PC-3 (cell line): ENCODE measurements at regions not wholly inside any gene's neighbourhood (a gene's known extent, or its start where the extent isn't known, plus 50 kb on each side); places are given as distances from the start of the nearest gene placed in this dataset.

ENCODE experiments used
- ATAC-seq: fragments of 200-7000 bp; cut with Tn5 transposase; 2 replicates; pipeline ENCODE4 v1.9.1; 2020; ENCODE audit warnings: mild to moderate bottlenecking, moderate library complexity
- BruUV-seq: library from RNA; stranded (reverse); fragments of 400-500 nt; replicated peaks from 2 replicates; lab custom pipeline; 2021; lab: Mats Ljungman, UMichigan
- CTCF ChIA-PET: fragments of 300-600 bp; sonication (Branson Sonifier 250); formaldehyde crosslinking; loops from one replicate; lab custom pipeline; 2022; ENCODE audit warnings: antibody characterized with exemption; lab: Charles Lee
- POLR2A ChIA-PET: fragments of 300-600 bp; sonication (Branson Sonifier 250); formaldehyde crosslinking; loops from one replicate; lab custom pipeline; 2022; ENCODE audit warnings: antibody characterized with exemption; ENCODE audit not compliant: unreplicated experiment; lab: Charles Lee
- DNase-seq: peaks from one replicate; pipeline ENCODE4 v3.0.0-alpha.2; 2015
- H2AFZ ChIP-seq: fragments of 300-600 bp; sonication (generic); 2 replicates; pipeline ENCODE4 v1.6.0; 2016; ENCODE audit warnings: antibody characterized with exemption, low read length
- H3F3A ChIP-seq: fragments of 300-600 bp; sonication (generic); one replicate; pipeline ENCODE4 v1.6.0; 2017; ENCODE audit warnings: antibody characterized with exemption, low read length, control low read depth, mild to moderate bottlenecking; ENCODE audit not compliant: unreplicated experiment
- H3K27ac ChIP-seq: fragments of 300-600 bp; sonication (generic); 2 replicates; pipeline ENCODE4 v1.5.1; 2016; ENCODE audit warnings: mild to moderate bottlenecking, low read length
- H3K27me3 ChIP-seq: fragments of 300-600 bp; sonication (generic); 2 replicates; pipeline ENCODE4 v1.6.1; 2016; ENCODE audit warnings: low read length, mixed read lengths
- H3K36me3 ChIP-seq: fragments of 300-600 bp; sonication (generic); 2 replicates; pipeline ENCODE4 v1.6.1; 2016; ENCODE audit warnings: low read depth, mixed run types, low read length, mixed read lengths
- H3K4me1 ChIP-seq: fragments of 300-600 bp; sonication (generic); 2 replicates; pipeline ENCODE4 v1.5.1; 2016; ENCODE audit warnings: low read length; ENCODE audit not compliant: insufficient read depth
- H3K4me2 ChIP-seq: fragments of 300-600 bp; sonication (generic); 2 replicates; pipeline ENCODE4 v1.6.0; 2016; ENCODE audit warnings: low read length
- H3K4me3 ChIP-seq: fragments of 300-600 bp; sonication (generic); 2 replicates; pipeline ENCODE4 v1.5.1; 2016; ENCODE audit warnings: mild to moderate bottlenecking, low read length, mixed read lengths
- H3K79me2 ChIP-seq: fragments of 300-600 bp; sonication (generic); 2 replicates; pipeline ENCODE4 v1.6.1; 2017; ENCODE audit warnings: low read length, mixed read lengths
- H3K9ac ChIP-seq: fragments of 300-600 bp; sonication (generic); 2 replicates; pipeline ENCODE4 v1.6.0; 2016; ENCODE audit warnings: mild to moderate bottlenecking, low read length
- H3K9me2 ChIP-seq: fragments of 300-600 bp; sonication (generic); replicated peaks from 2 replicates; pipeline ENCODE4 v1.6.1; 2016; ENCODE audit warnings: mixed run types, low read length, mixed read lengths
- H3K9me3 ChIP-seq: fragments of 300-600 bp; sonication (generic); 2 replicates; pipeline ENCODE4 v1.6.1; 2016; ENCODE audit warnings: low read length, mixed read lengths
- H4K20me1 ChIP-seq: fragments of 300-600 bp; sonication (generic); 2 replicates; pipeline ENCODE4 v1.6.1; 2016; ENCODE audit warnings: low read length, mixed read lengths
- EZH2 ChIP-seq: fragments of 300-600 bp; sonication (generic); IDR thresholded peaks from one replicate; pipeline ENCODE4 v1.6.1; 2017; ENCODE audit warnings: antibody characterized with exemption, mild to moderate bottlenecking, low read length; ENCODE audit not compliant: unreplicated experiment
- EZH2phosphoT487 ChIP-seq: fragments of 300-600 bp; sonication (generic); IDR thresholded peaks from 2 replicates; pipeline ENCODE4 v1.6.1; 2018; ENCODE audit warnings: mild to moderate bottlenecking, antibody characterized with exemption, low read length, borderline replicate concordance
- intact Hi-C: fragments of 100-400 bp; cut with micrococcal nuclease; formaldehyde crosslinking; loops from 2 replicates; pipeline ENCODE4 v1.9.0; 2023
- TF ChIP-seq, protein P1 (sequence below): fragments of 300-600 bp; sonication (generic); conservative IDR thresholded peaks from 2 replicates; pipeline ENCODE4 v1.5.1; 2017; ENCODE audit warnings: antibody characterized with exemption, low read depth, mild to moderate bottlenecking, low read length

DNA sequence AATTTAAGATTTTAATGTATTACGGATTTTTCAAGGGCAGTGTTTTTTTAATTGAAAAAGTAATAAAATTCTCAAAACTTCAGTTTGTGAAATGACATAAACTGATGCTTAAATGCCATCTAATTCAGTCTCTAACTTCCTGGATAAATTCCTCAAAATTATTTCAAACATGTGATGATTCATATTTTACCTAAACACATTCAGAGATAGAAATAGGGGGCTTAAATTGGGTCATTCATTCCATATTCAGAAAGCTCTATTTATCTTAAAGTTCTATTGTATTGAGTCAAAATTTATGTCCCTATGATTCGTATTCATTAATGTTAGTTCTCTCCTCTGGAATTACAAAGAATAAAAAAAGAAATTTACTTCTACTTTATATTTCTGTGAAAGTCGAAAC lies 713.6 kb upstream of the CHRM3 start:
- H3K9me3 ChIP-seq = no peaks in the 10 kb centered on the region
- H3K4me1 ChIP-seq = peaks cover 4% of the 10 kb centered on the region; the same call in 1 of the 2 replicates
- no peak overlapping the region for H3K4me3 ChIP-seq
- ChIA-PET POLR2A (no interaction called here), CTCF (no interaction called here)
- ATAC-seq (no peak), DNase-seq (no peak)
- H3K4me2 ChIP-seq = no peak overlapping the region
- no peaks in the 10 kb centered on the region for H3F3A ChIP-seq
- no peak overlapping the region for H3K27ac ChIP-seq
- no peaks in the 10 kb centered on the region for H3K79me2 ChIP-seq
- intact Hi-C loops = no loop called here
- TF ChIP-seq, protein P1, sequence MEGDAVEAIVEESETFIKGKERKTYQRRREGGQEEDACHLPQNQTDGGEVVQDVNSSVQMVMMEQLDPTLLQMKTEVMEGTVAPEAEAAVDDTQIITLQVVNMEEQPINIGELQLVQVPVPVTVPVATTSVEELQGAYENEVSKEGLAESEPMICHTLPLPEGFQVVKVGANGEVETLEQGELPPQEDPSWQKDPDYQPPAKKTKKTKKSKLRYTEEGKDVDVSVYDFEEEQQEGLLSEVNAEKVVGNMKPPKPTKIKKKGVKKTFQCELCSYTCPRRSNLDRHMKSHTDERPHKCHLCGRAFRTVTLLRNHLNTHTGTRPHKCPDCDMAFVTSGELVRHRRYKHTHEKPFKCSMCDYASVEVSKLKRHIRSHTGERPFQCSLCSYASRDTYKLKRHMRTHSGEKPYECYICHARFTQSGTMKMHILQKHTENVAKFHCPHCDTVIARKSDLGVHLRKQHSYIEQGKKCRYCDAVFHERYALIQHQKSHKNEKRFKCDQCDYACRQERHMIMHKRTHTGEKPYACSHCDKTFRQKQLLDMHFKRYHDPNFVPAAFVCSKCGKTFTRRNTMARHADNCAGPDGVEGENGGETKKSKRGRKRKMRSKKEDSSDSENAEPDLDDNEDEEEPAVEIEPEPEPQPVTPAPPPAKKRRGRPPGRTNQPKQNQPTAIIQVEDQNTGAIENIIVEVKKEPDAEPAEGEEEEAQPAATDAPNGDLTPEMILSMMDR = no peak
- no peak for TF ChIP-seq EZH2
- H4K20me1 ChIP-seq = no peaks in the 10 kb centered on the region
- H3K9ac ChIP-seq = no peak overlapping the region
- H3K9me2 ChIP-seq = no peaks in the 10 kb centered on the region
- no peak overlapping the region for H2AFZ ChIP-seq
- H3K27me3 ChIP-seq = no peaks in the 10 kb centered on the region
- BruUV-seq = no TSS peak
- no peaks in the 10 kb centered on the region for H3K36me3 ChIP-seq

DNA sequence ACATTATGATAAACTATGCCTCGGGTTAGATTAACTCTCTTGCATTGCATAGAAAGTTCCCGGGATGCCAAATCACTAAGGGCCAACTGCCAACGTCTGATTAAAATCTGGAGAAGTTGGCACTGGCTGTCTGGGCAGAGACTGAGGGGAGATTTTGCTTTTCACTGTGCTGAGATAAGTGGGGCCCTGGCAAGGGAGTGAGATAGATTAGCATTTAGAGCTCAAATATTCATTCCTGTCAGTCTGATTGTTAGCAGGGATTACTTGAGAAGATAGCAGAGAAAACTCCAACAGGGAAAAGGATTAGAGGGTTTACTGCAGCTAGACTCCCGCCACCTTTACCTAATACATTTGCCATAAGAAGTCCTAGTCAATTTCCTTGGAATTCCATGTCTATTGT lies 714.1 kb upstream of the CHRM3 start:
- ATAC-seq (no peak), DNase-seq (no peak)
- intact Hi-C loops = no loop called here
- POLR2A ChIA-PET = no interaction called here
- no peak overlapping the region for H3K4me3 ChIP-seq
- no peaks in the 10 kb centered on the region for H4K20me1 ChIP-seq
- H3K36me3 ChIP-seq = no peaks in the 10 kb centered on the region
- TF ChIP-seq, protein P1 = no peak
- no peak for TF ChIP-seq EZH2phosphoT487
- TF ChIP-seq EZH2 = no peak
- H2AFZ ChIP-seq = no peak overlapping the region
- H3K4me1 ChIP-seq = peaks cover 2% of the 10 kb centered on the region; the same call in 1 of the 2 replicates
- H3K4me2 ChIP-seq = no peak overlapping the region
- no peaks in the 10 kb centered on the region for H3K9me2 ChIP-seq
- CTCF ChIA-PET = no interaction called here
- H3K27me3 ChIP-seq = no peaks in the 10 kb centered on the region
- H3K27ac ChIP-seq = no peak overlapping the region
- no peaks in the 10 kb centered on the region for H3K9me3 ChIP-seq
- no peaks in the 10 kb centered on the region for H3F3A ChIP-seq
- H3K9ac ChIP-seq = no peak overlapping the region
- H3K79me2 ChIP-seq = no peaks in the 10 kb centered on the region
- no TSS peak for BruUV-seq

DNA sequence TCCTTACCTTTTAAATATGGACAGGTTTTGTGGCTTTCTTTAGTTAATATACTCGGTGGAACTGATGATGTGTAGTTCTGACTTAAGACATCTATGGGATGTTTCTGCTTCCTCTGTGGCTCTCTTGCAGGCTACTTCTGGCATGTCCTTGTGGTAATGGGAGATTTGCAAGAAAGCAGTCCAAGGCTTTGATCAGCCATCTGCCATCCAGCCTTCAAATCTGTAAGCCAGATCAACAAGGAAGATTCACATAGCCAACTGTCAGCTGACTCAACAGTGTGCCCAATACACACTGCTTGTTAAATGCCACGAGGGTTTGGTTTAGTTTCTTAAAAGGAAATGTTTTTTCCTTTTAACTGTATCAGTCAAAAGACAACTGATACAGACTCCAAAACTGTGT lies 722.2 kb upstream of the CHRM3 start:
- H3K79me2 ChIP-seq = no peaks in the 10 kb centered on the region
- no peak overlapping the region for H3K4me3 ChIP-seq
- CTCF ChIA-PET = no interaction called here
- H3K9me3 ChIP-seq = no peaks in the 10 kb centered on the region
- no peaks in the 10 kb centered on the region for H3F3A ChIP-seq
- no peaks in the 10 kb centered on the region for H3K4me1 ChIP-seq
- no peak for DNase-seq
- POLR2A ChIA-PET = no interaction called here
- H3K27me3 ChIP-seq = no peaks in the 10 kb centered on the region
- no peak overlapping the region for H3K9ac ChIP-seq
- H3K36me3 ChIP-seq = no peaks in the 10 kb centered on the region
- no peak overlapping the region for H3K27ac ChIP-seq
- no peak overlapping the region for H3K4me2 ChIP-seq
- ATAC-seq = no peak
- no peaks in the 10 kb centered on the region for H4K20me1 ChIP-seq
- BruUV-seq = no TSS peak
- H3K9me2 ChIP-seq = no peaks in the 10 kb centered on the region
- TF ChIP-seq EZH2phosphoT487 (no peak), EZH2 (no peak)
- TF ChIP-seq, protein P1 = no peak
- H2AFZ ChIP-seq = no peak overlapping the region
- intact Hi-C loops = no loop called here
